ENCODE measurements at regions not wholly inside any gene's neighbourhood (a gene's known extent, or its start where the extent isn't known, plus 50 kb on each side); places are given as distances from the start of the nearest gene placed in this dataset.

GRCh38 chr7:49112647-49113046 is 188.3 kb downstream of the CDC14C start:
- TF ChIP-seq POLR2AphosphoS5 (IDR thresholded peaks at IDR 0.05; ENCODE audit: borderline replicate concordance, low read depth, low read length): no peak
- no peak for TF ChIP-seq EZH2 (IDR thresholded peaks at IDR 0.05)
- TF ChIP-seq FOXP2 (optimal IDR thresholded peaks at IDR 0.05; ENCODE audit: control extremely low read depth, extremely low read length, insufficient read depth): no peak
